Activated CD4-positive, alpha-beta T cell treated with anti-CD3 and anti-CD28 coated beads, Interleukin-2, amount 10 ng/mL, durations not matched to agents 7 days and 5 days (primary cell): ENCODE measurements at regions not wholly inside any gene's neighbourhood (a gene's known extent, or its start where the extent isn't known, plus 50 kb on each side); places are given as distances from the start of the nearest gene placed in this dataset.

Source experiments
- CTCF ChIA-PET: fragments of 350-600 bp; sonication (Branson Sonifier 250); formaldehyde crosslinking; loops from one replicate; lab custom pipeline; 2021; ENCODE audit warnings: antibody characterized with exemption; lab: Charles Lee
- POLR2A ChIA-PET: fragments of 350-600 bp; sonication (Branson Sonifier 250); formaldehyde crosslinking; loops from one replicate; lab custom pipeline; 2021; ENCODE audit warnings: antibody characterized with exemption; lab: Charles Lee
- DNase-seq: peaks from one replicate; pipeline ENCODE4 v3.0.0-alpha.2; 2020
- H3K27ac Mint-ChIP-seq: one replicate; pipeline ENCODE4 v1.8.0; 2021; ENCODE audit warnings: mild to moderate bottlenecking, moderate library complexity, mixed read lengths
- H3K27me3 Mint-ChIP-seq: one replicate; pipeline ENCODE4 v1.8.0; 2021; ENCODE audit warnings: mixed read lengths
- H3K36me3 Mint-ChIP-seq: one replicate; pipeline ENCODE4 v1.8.0; 2021; ENCODE audit warnings: low read depth, mixed read lengths
- H3K4me1 Mint-ChIP-seq: one replicate; pipeline ENCODE4 v1.8.0; 2021; ENCODE audit warnings: mixed read lengths
- H3K4me3 Mint-ChIP-seq: one replicate; pipeline ENCODE4 v1.8.0; 2021; ENCODE audit warnings: mild to moderate bottlenecking, moderate library complexity, mixed read lengths
- H3K9me3 Mint-ChIP-seq: one replicate; pipeline ENCODE4 v1.8.0; 2021; ENCODE audit warnings: mixed read lengths

GRCh38 chr14:104461676-104462449, 117.7 kb upstream of the C14orf180 start:
- POLR2A ChIA-PET, result no interaction called here

GRCh38 chr14:104462651-104463630, 116.6 kb upstream of the C14orf180 start:
- Mint-ChIP-seq H3K36me3 (no peaks in the 10 kb centered on the region), H3K4me1 (no peaks in the 10 kb centered on the region), H3K27me3 (peaks cover 32% of the 10 kb centered on the region), H3K9me3 (no peaks in the 10 kb centered on the region), H3K4me3 (no peak overlapping the region), H3K27ac (no peak overlapping the region)
- no peak for DNase-seq
- ChIA-PET POLR2A (no interaction called here), CTCF (no interaction called here)

More at GRCh38 chr14:104461676-104462449, 117.7 kb upstream of the C14orf180 start:
- DNase-seq, result no peak
- Mint-ChIP-seq H3K4me3 (no peak overlapping the region), H3K27ac (no peak overlapping the region), H3K9me3 (no peaks in the 10 kb centered on the region), H3K36me3 (no peaks in the 10 kb centered on the region), H3K27me3 (peaks cover 40% of the 10 kb centered on the region), H3K4me1 (no peaks in the 10 kb centered on the region)
- CTCF ChIA-PET, result no interaction called here

- H3K4me3 Mint-ChIP-seq, result no peak overlapping the region
- no peaks in the 10 kb centered on the region for H3K9me3 Mint-ChIP-seq
- DNase-seq, result no peak
- H3K4me1 Mint-ChIP-seq, result no peaks in the 10 kb centered on the region
- no peaks in the 10 kb centered on the region for H3K36me3 Mint-ChIP-seq
- H3K27ac Mint-ChIP-seq, result no peak overlapping the region
- peaks cover 26% of the 10 kb centered on the region for H3K27me3 Mint-ChIP-seq
- ChIA-PET CTCF (no interaction called here), POLR2A (no interaction called here)
Measured at GRCh38 chr14:104464907-104465306, 114.7 kb upstream of the C14orf180 start.

GRCh38 chr14:104465482-104466390, 113.8 kb upstream of the C14orf180 start:
- Mint-ChIP-seq H3K4me1 (no peaks in the 10 kb centered on the region), H3K27me3 (peaks cover 18% of the 10 kb centered on the region), H3K27ac (no peak overlapping the region), H3K4me3 (no peak overlapping the region), H3K36me3 (no peaks in the 10 kb centered on the region), H3K9me3 (no peaks in the 10 kb centered on the region)
- ChIA-PET POLR2A (no interaction called here), CTCF (interaction anchor here (0.6 kb wide), 1 partner anchor 100 kb away, joined by 3 read pairs; no protein-coding TSS in a partner anchor)
- no peak for DNase-seq

GRCh38 chr14:104467236-104467635, 112.3 kb upstream of the C14orf180 start:
- ChIA-PET POLR2A (no interaction called here), CTCF (no interaction called here)
- Mint-ChIP-seq H3K27ac (no peak overlapping the region), H3K36me3 (no peaks in the 10 kb centered on the region), H3K4me3 (no peak overlapping the region), H3K4me1 (no peaks in the 10 kb centered on the region), H3K9me3 (no peaks in the 10 kb centered on the region), H3K27me3 (peaks cover 12% of the 10 kb centered on the region)
- no peak for DNase-seq

- H3K4me3 Mint-ChIP-seq, result no peak overlapping the region
- H3K36me3 Mint-ChIP-seq, result no peaks in the 10 kb centered on the region
- no peak for DNase-seq
- ChIA-PET CTCF (no interaction called here), POLR2A (no interaction called here)
- H3K9me3 Mint-ChIP-seq, result no peaks in the 10 kb centered on the region
- H3K27ac Mint-ChIP-seq, result no peak overlapping the region
- no peaks in the 10 kb centered on the region for H3K4me1 Mint-ChIP-seq
- peaks cover 11% of the 10 kb centered on the region for H3K27me3 Mint-ChIP-seq
Measured at GRCh38 chr14:104467641-104468040, 111.9 kb upstream of the C14orf180 start.

- Mint-ChIP-seq H3K9me3 (no peaks in the 10 kb centered on the region), H3K4me1 (no peaks in the 10 kb centered on the region), H3K27me3 (no peaks in the 10 kb centered on the region), H3K4me3 (no peak overlapping the region), H3K36me3 (no peaks in the 10 kb centered on the region), H3K27ac (no peak overlapping the region)
- DNase-seq, result no peak
- ChIA-PET CTCF (interaction anchor here (0.5 kb wide), 1 partner anchor 29 kb away, joined by 3 read pairs; no protein-coding TSS in a partner anchor), POLR2A (no interaction called here)
Measured at GRCh38 chr14:104469591-104469990, 110.0 kb upstream of the C14orf180 start.

- no peaks in the 10 kb centered on the region for H3K4me1 Mint-ChIP-seq
- no peaks in the 10 kb centered on the region for H3K9me3 Mint-ChIP-seq
- no peak for DNase-seq
- H3K27me3 Mint-ChIP-seq, result no peaks in the 10 kb centered on the region
- H3K27ac Mint-ChIP-seq, result no peak overlapping the region
- CTCF ChIA-PET, result no interaction called here
- POLR2A ChIA-PET, result no interaction called here
- H3K36me3 Mint-ChIP-seq, result no peaks in the 10 kb centered on the region
- H3K4me3 Mint-ChIP-seq, result no peak overlapping the region
Measured at GRCh38 chr14:104470588-104470987, 109.0 kb upstream of the C14orf180 start.

- CTCF ChIA-PET, result no interaction called here
- Mint-ChIP-seq H3K27ac (no peak overlapping the region), H3K36me3 (no peaks in the 10 kb centered on the region), H3K4me3 (no peak overlapping the region), H3K4me1 (no peaks in the 10 kb centered on the region), H3K27me3 (no peaks in the 10 kb centered on the region), H3K9me3 (no peaks in the 10 kb centered on the region)
- POLR2A ChIA-PET, result no interaction called here
- DNase-seq, result no peak
Measured at GRCh38 chr14:104471114-104471513, 108.5 kb upstream of the C14orf180 start.

- Mint-ChIP-seq H3K27ac (no peak overlapping the region), H3K36me3 (no peaks in the 10 kb centered on the region), H3K4me1 (no peaks in the 10 kb centered on the region), H3K4me3 (no peak overlapping the region), H3K9me3 (no peaks in the 10 kb centered on the region), H3K27me3 (no peaks in the 10 kb centered on the region)
- ChIA-PET CTCF (no interaction called here), POLR2A (no interaction called here)
- DNase-seq, result no peak
Measured at GRCh38 chr14:104472073-104472472, 107.5 kb upstream of the C14orf180 start.

GRCh38 chr14:104472536-104473243, 106.9 kb upstream of the C14orf180 start:
- POLR2A ChIA-PET, result no interaction called here
- Mint-ChIP-seq H3K4me1 (no peaks in the 10 kb centered on the region), H3K27ac (no peak overlapping the region), H3K36me3 (no peaks in the 10 kb centered on the region), H3K9me3 (no peaks in the 10 kb centered on the region), H3K4me3 (no peak overlapping the region), H3K27me3 (no peaks in the 10 kb centered on the region)
- no peak for DNase-seq
- CTCF ChIA-PET, result interaction anchor here (0.5 kb wide), 1 partner anchor 838 kb away, joined by 5 read pairs; no protein-coding TSS in a partner anchor

- Mint-ChIP-seq H3K4me1 (no peaks in the 10 kb centered on the region), H3K36me3 (no peaks in the 10 kb centered on the region), H3K4me3 (no peak overlapping the region), H3K27ac (no peak overlapping the region), H3K9me3 (no peaks in the 10 kb centered on the region), H3K27me3 (no peaks in the 10 kb centered on the region)
- POLR2A ChIA-PET, result no interaction called here
- no peak for DNase-seq
- CTCF ChIA-PET, result interaction anchor here (0.5 to 1.2 kb wide), 2 partner anchors 11 to 837 kb away, joined by 3 to 5 read pairs; no protein-coding TSS in a partner anchor
Measured at GRCh38 chr14:104473244-104473565, 106.4 kb upstream of the C14orf180 start.
